Panc1 (cell line): ENCODE measurements at regions not wholly inside any gene's neighbourhood (a gene's known extent, or its start where the extent isn't known, plus 50 kb on each side); places are given as distances from the start of the nearest gene placed in this dataset.

ENCODE experiments used
- ATAC-seq: fragments of 200-7000 bp; cut with Tn5 transposase; 2 replicates; pipeline ENCODE4 v1.9.1; 2020; ENCODE audit warnings: mild to moderate bottlenecking, moderate library complexity
- BruUV-seq: library from RNA; stranded (reverse); fragments of 400-500 nt; replicated peaks from 2 replicates; lab custom pipeline; 2021; lab: Mats Ljungman, UMichigan
- CTCF ChIA-PET: fragments of 300-600 bp; sonication (Branson Sonifier 250); formaldehyde crosslinking; loops from one replicate; lab custom pipeline; 2022; ENCODE audit warnings: antibody characterized with exemption; lab: Charles Lee
- POLR2A ChIA-PET: fragments of 300-600 bp; sonication (Branson Sonifier 250); formaldehyde crosslinking; loops from one replicate; lab custom pipeline; 2022; ENCODE audit warnings: antibody characterized with exemption; lab: Charles Lee
- DNase-seq: peaks from one replicate; pipeline ENCODE4 v3.0.0-alpha.2; 2010; ENCODE audit warnings: low read depth, low spot score
- H3K27ac ChIP-seq: 2 replicates; pipeline ENCODE4 v1.5.1; 2011; ENCODE audit warnings: mild to moderate bottlenecking, low read length, inconsistent platforms
- H3K27me3 ChIP-seq: fragments of 200-500 bp; sonication (Bioruptor generic); 2 replicates; pipeline ENCODE4 v1.6.0; 2014; ENCODE audit warnings: low read length, inconsistent platforms; ENCODE audit not compliant: control insufficient read depth, insufficient read depth
- H3K36me3 ChIP-seq: fragments of 200-500 bp; sonication (Bioruptor generic); 2 replicates; pipeline ENCODE4 v1.5.1; 2014; ENCODE audit warnings: inconsistent platforms, mild to moderate bottlenecking, low read length, moderate library complexity; ENCODE audit not compliant: control insufficient read depth, insufficient read depth
- H3K4me1 ChIP-seq: 2 replicates; pipeline ENCODE4 v1.5.1; 2011; ENCODE audit warnings: inconsistent platforms, mild to moderate bottlenecking, low read length, moderate library complexity; ENCODE audit not compliant: control insufficient read depth, insufficient read depth
- H3K4me3 ChIP-seq, 2 experiments: 2 replicates each; pipeline ENCODE4 v1.5.1; 2011 to 2012; ENCODE audit warnings: low read depth in 2 of 2, low read length in 2 of 2, mild to moderate bottlenecking in 2 of 2, inconsistent platforms in 1 of 2, moderate library complexity in 1 of 2
- H3K9me3 ChIP-seq: fragments of 200-500 bp; sonication (Bioruptor generic); 2 replicates; pipeline ENCODE4 v1.5.1; 2014; ENCODE audit warnings: low read depth, mild to moderate bottlenecking, inconsistent platforms, low read length, moderate library complexity; ENCODE audit not compliant: control insufficient read depth, insufficient read depth
- POLR2AphosphoS5 ChIP-seq: IDR thresholded peaks from 2 replicates; pipeline ENCODE4 v1.6.1; 2012; ENCODE audit warnings: mild to moderate bottlenecking, low read depth, low read length, moderate library complexity
- SIN3A ChIP-seq: IDR thresholded peaks from 2 replicates; pipeline ENCODE4 v1.6.1; 2012; ENCODE audit warnings: low read depth, mild to moderate bottlenecking, low read length, moderate library complexity, borderline replicate concordance; ENCODE audit not compliant: insufficient read depth
- TCF7L2 ChIP-seq: IDR thresholded peaks from 2 replicates; pipeline ENCODE4 v1.6.1; 2011; ENCODE audit warnings: mild to moderate bottlenecking, low read depth, low read length, inconsistent platforms
- in situ Hi-C: cut with HindIII; loops from 2 replicates; pipeline ENCODE4 v1.10.0; 2016; ENCODE audit warnings: low sequenced_read_pairs, low pct_unique_long_range_greater_than_20kb
- intact Hi-C: fragments of 100-400 bp; cut with micrococcal nuclease; formaldehyde crosslinking; loops from one replicate; pipeline ENCODE4 v1.10.0; 2022; ENCODE audit not compliant: unreplicated experiment
- TF ChIP-seq, protein P1 (sequence below), 2 experiments: IDR thresholded peaks; 2 replicates each; pipeline ENCODE4 v1.6.1; 2011 to 2012; ENCODE audit warnings: low read depth in 2 of 2, control low read depth in 1 of 2, low read length in 1 of 2, mild to moderate bottlenecking in 1 of 2, moderate library complexity in 1 of 2; ENCODE audit not compliant: insufficient read depth in 1 of 2
- TF ChIP-seq, protein P2 (sequence below): fragments of 450-650 bp; IDR thresholded peaks from 2 replicates; pipeline ENCODE4 v1.5.1; 2017; ENCODE audit warnings: mild to moderate bottlenecking

DNA sequence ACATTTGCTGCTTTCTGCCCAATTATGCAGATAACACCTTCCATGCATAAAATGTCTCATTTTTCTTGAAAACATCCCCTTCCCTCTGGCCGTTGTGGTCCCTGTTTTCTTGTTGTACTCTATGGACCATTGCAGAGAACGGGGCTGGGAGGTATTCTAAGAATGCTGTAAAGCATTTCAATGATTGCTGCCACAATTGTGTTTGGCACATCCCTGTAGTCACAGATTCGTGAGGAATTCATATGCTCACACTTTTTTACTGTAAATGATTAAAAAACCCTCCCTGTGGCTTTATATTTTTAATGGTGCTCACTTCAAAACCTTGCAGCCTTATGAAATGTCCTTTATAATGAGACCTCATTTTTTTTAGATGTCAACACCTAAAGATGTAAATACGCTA lies 207.2 kb upstream of the GBE1 start:
- ATAC-seq = no peak

DNA sequence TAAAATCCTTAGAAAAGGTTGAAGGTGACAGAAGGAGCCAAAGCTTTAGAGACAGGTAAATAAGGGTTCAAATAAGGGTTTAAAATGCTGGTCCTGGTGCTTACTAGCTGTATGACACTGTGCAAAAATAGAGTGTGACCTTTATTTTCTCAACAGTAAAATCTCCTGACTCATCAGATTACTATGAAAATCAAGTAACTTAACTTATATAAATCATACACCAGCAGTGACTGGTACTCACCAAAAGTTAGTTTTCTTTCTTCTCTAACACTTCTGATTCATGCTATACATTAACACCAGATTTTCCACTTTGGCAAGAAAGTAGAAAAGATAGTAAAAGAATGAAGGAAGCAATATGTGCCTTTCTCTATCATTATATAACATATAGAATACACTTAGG lies 205.9 kb upstream of the GBE1 start:
- no peaks in the 10 kb centered on the region for H3K9me3 ChIP-seq
- CTCF ChIA-PET = interaction anchor here (0.5 kb wide), 1 partner anchor 394 kb away, joined by 3 read pairs; no protein-coding TSS in a partner anchor
- POLR2A ChIA-PET = no interaction called here
- ATAC-seq = no peak
- no peak for TF ChIP-seq TCF7L2
- no peak for TF ChIP-seq POLR2AphosphoS5
- no peak for TF ChIP-seq SIN3A
- TF ChIP-seq, protein P1, sequence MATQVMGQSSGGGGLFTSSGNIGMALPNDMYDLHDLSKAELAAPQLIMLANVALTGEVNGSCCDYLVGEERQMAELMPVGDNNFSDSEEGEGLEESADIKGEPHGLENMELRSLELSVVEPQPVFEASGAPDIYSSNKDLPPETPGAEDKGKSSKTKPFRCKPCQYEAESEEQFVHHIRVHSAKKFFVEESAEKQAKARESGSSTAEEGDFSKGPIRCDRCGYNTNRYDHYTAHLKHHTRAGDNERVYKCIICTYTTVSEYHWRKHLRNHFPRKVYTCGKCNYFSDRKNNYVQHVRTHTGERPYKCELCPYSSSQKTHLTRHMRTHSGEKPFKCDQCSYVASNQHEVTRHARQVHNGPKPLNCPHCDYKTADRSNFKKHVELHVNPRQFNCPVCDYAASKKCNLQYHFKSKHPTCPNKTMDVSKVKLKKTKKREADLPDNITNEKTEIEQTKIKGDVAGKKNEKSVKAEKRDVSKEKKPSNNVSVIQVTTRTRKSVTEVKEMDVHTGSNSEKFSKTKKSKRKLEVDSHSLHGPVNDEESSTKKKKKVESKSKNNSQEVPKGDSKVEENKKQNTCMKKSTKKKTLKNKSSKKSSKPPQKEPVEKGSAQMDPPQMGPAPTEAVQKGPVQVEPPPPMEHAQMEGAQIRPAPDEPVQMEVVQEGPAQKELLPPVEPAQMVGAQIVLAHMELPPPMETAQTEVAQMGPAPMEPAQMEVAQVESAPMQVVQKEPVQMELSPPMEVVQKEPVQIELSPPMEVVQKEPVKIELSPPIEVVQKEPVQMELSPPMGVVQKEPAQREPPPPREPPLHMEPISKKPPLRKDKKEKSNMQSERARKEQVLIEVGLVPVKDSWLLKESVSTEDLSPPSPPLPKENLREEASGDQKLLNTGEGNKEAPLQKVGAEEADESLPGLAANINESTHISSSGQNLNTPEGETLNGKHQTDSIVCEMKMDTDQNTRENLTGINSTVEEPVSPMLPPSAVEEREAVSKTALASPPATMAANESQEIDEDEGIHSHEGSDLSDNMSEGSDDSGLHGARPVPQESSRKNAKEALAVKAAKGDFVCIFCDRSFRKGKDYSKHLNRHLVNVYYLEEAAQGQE (IDR thresholded peaks at IDR 0.05; ENCODE audit: insufficient read depth in 1 of 2, low read depth in 2 of 2, low read length in 1 of 2) = no peak
- TF ChIP-seq, protein P2, sequence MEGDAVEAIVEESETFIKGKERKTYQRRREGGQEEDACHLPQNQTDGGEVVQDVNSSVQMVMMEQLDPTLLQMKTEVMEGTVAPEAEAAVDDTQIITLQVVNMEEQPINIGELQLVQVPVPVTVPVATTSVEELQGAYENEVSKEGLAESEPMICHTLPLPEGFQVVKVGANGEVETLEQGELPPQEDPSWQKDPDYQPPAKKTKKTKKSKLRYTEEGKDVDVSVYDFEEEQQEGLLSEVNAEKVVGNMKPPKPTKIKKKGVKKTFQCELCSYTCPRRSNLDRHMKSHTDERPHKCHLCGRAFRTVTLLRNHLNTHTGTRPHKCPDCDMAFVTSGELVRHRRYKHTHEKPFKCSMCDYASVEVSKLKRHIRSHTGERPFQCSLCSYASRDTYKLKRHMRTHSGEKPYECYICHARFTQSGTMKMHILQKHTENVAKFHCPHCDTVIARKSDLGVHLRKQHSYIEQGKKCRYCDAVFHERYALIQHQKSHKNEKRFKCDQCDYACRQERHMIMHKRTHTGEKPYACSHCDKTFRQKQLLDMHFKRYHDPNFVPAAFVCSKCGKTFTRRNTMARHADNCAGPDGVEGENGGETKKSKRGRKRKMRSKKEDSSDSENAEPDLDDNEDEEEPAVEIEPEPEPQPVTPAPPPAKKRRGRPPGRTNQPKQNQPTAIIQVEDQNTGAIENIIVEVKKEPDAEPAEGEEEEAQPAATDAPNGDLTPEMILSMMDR = no peak
- no peaks in the 10 kb centered on the region for H3K27me3 ChIP-seq
- BruUV-seq = no TSS peak
- intact Hi-C loops (no loop called here), in situ Hi-C loops (no loop called here)
- no peaks in the 10 kb centered on the region for H3K4me1 ChIP-seq
- H3K27ac ChIP-seq = no peak overlapping the region
- H3K36me3 ChIP-seq = no peaks in the 10 kb centered on the region
- no peak for DNase-seq
- no peak overlapping the region for H3K4me3 ChIP-seq

More for the DNA sequence above, 207.2 kb upstream of the GBE1 start:
- Histone ChIP-seq H3K36me3 (no peaks in the 10 kb centered on the region), H3K4me3 (no peak overlapping the region), H3K9me3 (no peaks in the 10 kb centered on the region), H3K4me1 (no peaks in the 10 kb centered on the region), H3K27ac (no peak overlapping the region), H3K27me3 (no peaks in the 10 kb centered on the region)
- in situ Hi-C loops (no loop called here), intact Hi-C loops (no loop called here)
- no peak for TF ChIP-seq TCF7L2
- TF ChIP-seq SIN3A = no peak
- TF ChIP-seq, protein P2 = no peak
- TF ChIP-seq, protein P1 (IDR thresholded peaks at IDR 0.05; ENCODE audit: insufficient read depth in 1 of 2, low read depth in 2 of 2, low read length in 1 of 2) = no peak
- TF ChIP-seq POLR2AphosphoS5 = no peak
- no TSS peak for BruUV-seq
- ChIA-PET POLR2A (no interaction called here), CTCF (no interaction called here)
- DNase-seq = no peak
